ENCODE measurements at regions not wholly inside any gene's neighbourhood (a gene's known extent, or its start where the extent isn't known, plus 50 kb on each side); places are given as distances from the start of the nearest gene placed in this dataset.

GRCh38 chr3:174749143-174749542 lies 110.0 kb upstream of the NAALADL2 start:
- Histone ChIP-seq H3K27me3 (ENCODE audit: low read length) (no peaks in the 10 kb centered on the region), H3K27ac (ENCODE audit: low read depth, low read length) (no peak overlapping the region), H4K20me1 (ENCODE audit: low read depth, low read length) (no peaks in the 10 kb centered on the region), H3K9ac (ENCODE audit: low read length) (no peak overlapping the region), H3K4me3 (ENCODE audit: insufficient read depth, low read length, poor library complexity, severe bottlenecking) (no peak overlapping the region), H3K9me2 (replicated peaks; ENCODE audit: insufficient read depth, low read length) (no peaks in the 10 kb centered on the region; the same call in 1 of the 2 replicates), H3F3A (ENCODE audit: insufficient read depth) (no peaks in the 10 kb centered on the region), H2AFZ (ENCODE audit: low read depth, low read length, severe bottlenecking) (no peak overlapping the region), H3K4me2 (ENCODE audit: low read depth, low read length, poor library complexity, severe bottlenecking) (no peak overlapping the region), H3K79me2 (ENCODE audit: insufficient read depth, low read length) (no peaks in the 10 kb centered on the region), H3K9me3 (ENCODE audit: insufficient read depth, low read length) (no peaks in the 10 kb centered on the region), H3K36me3 (ENCODE audit: low read length) (no peaks in the 10 kb centered on the region)
- TF ChIP-seq EZH2phosphoT487 (conservative IDR thresholded peaks at IDR 0.05; ENCODE audit: low read length) (no peak), CTCF (IDR thresholded peaks at IDR 0.05; ENCODE audit: insufficient read depth, low read length, poor library complexity, severe bottlenecking) (no peak)

- Histone ChIP-seq H3K27me3 (ENCODE audit: low read length) (no peaks in the 10 kb centered on the region), H3K4me3 (ENCODE audit: insufficient read depth, low read length, poor library complexity, severe bottlenecking) (no peak overlapping the region), H3F3A (ENCODE audit: insufficient read depth) (no peaks in the 10 kb centered on the region), H4K20me1 (ENCODE audit: low read depth, low read length) (no peaks in the 10 kb centered on the region), H3K9me2 (replicated peaks; ENCODE audit: insufficient read depth, low read length) (no peaks in the 10 kb centered on the region), H3K36me3 (ENCODE audit: low read length) (no peaks in the 10 kb centered on the region), H3K9ac (ENCODE audit: low read length) (no peak overlapping the region), H3K4me2 (ENCODE audit: low read depth, low read length, poor library complexity, severe bottlenecking) (no peak overlapping the region), H3K9me3 (ENCODE audit: insufficient read depth, low read length) (no peaks in the 10 kb centered on the region), H2AFZ (ENCODE audit: low read depth, low read length, severe bottlenecking) (no peak overlapping the region), H3K79me2 (ENCODE audit: insufficient read depth, low read length) (no peaks in the 10 kb centered on the region), H3K27ac (ENCODE audit: low read depth, low read length) (no peak overlapping the region)
- TF ChIP-seq EZH2phosphoT487 (conservative IDR thresholded peaks at IDR 0.05; ENCODE audit: low read length) (no peak), CTCF (IDR thresholded peaks at IDR 0.05; ENCODE audit: insufficient read depth, low read length, poor library complexity, severe bottlenecking) (no peak)
Observed at GRCh38 chr3:174755833-174756829, 103.0 kb upstream of the NAALADL2 start.

- no peaks in the 10 kb centered on the region for H3K9me2 ChIP-seq (replicated peaks; ENCODE audit: insufficient read depth, low read length)
- no peak overlapping the region for H3K9ac ChIP-seq (ENCODE audit: low read length)
- no peaks in the 10 kb centered on the region for H3K9me3 ChIP-seq (ENCODE audit: insufficient read depth, low read length)
- H2AFZ ChIP-seq (ENCODE audit: low read depth, low read length, severe bottlenecking) = no peak overlapping the region
- no peak overlapping the region for H3K4me2 ChIP-seq (ENCODE audit: low read depth, low read length, poor library complexity, severe bottlenecking)
- no peak overlapping the region for H3K27ac ChIP-seq (ENCODE audit: low read depth, low read length)
- no peaks in the 10 kb centered on the region for H3K27me3 ChIP-seq (ENCODE audit: low read length)
- no peaks in the 10 kb centered on the region for H3K36me3 ChIP-seq (ENCODE audit: low read length)
- no peaks in the 10 kb centered on the region for H3K79me2 ChIP-seq (ENCODE audit: insufficient read depth, low read length)
- no peaks in the 10 kb centered on the region for H3F3A ChIP-seq (ENCODE audit: insufficient read depth)
- H4K20me1 ChIP-seq (ENCODE audit: low read depth, low read length) = no peaks in the 10 kb centered on the region
- TF ChIP-seq EZH2phosphoT487 (conservative IDR thresholded peaks at IDR 0.05; ENCODE audit: low read length) (no peak), CTCF (IDR thresholded peaks at IDR 0.05; ENCODE audit: insufficient read depth, low read length, poor library complexity, severe bottlenecking) (no peak)
- no peak overlapping the region for H3K4me3 ChIP-seq (ENCODE audit: insufficient read depth, low read length, poor library complexity, severe bottlenecking)
Observed at GRCh38 chr3:174758943-174759342, 100.2 kb upstream of the NAALADL2 start.
